Globus pallidus (tissue), 1 donor: ENCODE measurements at regions not wholly inside any gene's neighbourhood (a gene's known extent, or its start where the extent isn't known, plus 50 kb on each side); places are given as distances from the start of the nearest gene placed in this dataset.
"Not testable (repeated sequence)": the region's sequence is repeated elsewhere in the genome, so short reads cannot be mapped to it uniquely, and the experiment has no call there.

Source experiments
- DNase-seq: peaks from one replicate; pipeline ENCODE4 v3.0.0-alpha.2; 2015; ENCODE audit warnings: low spot score

DNA sequence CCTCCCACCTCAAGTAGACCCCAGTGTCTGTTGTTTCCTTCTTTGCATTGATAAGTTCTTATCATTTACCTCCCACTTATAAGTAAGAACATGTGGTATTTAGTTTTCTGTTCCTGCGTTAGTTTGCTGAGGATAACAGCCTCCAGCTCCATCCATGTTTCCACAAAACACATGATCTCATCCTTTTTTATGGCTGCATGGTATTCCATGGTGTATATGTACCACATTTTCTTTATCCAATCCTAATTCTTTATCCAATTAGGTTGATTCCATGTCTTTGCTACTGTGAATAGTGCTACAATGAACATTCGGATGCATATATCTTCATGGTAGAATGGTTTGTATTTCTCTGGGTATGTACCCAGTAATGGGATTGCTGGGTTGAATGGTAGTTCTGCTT, 102.5 kb upstream of the UGP2 start:
- not testable (repeated sequence) for DNase-seq

- DNase-seq = no peak
Measured at GRCh38 chr2:63740020-63740419, 101.7 kb upstream of the UGP2 start.

GRCh38 chr2:63740943-63741342, 100.8 kb upstream of the UGP2 start:
- no peak for DNase-seq

DNA sequence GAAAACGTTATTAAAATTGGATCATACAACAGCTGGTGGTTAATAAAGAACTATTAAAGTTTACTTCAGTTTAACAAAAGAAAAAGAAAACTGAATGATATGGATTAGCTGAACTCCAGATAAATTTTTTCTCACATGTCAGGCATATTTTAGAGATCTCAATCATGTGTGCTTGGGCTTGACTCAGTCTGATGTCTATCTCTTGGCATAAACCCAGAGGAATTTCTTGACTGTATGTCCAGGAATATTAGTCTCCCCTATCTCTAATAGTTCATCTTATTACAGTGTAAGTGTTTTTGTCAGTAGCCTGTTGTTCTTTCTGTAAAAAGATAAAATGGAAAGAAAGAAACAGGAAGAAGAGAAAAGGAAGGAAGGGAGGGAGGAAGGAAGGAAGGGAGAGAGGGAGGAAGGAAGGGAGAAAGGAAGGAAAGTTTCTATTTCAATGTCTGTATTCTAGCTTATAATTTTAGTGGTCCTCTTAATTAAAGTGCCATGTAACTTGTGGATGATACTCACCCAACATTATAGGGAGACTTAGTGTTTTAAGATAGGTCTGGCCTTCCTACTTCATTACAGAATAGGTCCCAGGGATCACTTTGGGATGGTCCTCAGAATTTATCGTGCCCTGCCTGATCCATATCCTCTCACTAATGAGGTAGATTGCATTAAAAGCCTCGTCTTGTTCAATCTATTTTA, 99.7 kb upstream of the UGP2 start:
- no peak for DNase-seq

DNA sequence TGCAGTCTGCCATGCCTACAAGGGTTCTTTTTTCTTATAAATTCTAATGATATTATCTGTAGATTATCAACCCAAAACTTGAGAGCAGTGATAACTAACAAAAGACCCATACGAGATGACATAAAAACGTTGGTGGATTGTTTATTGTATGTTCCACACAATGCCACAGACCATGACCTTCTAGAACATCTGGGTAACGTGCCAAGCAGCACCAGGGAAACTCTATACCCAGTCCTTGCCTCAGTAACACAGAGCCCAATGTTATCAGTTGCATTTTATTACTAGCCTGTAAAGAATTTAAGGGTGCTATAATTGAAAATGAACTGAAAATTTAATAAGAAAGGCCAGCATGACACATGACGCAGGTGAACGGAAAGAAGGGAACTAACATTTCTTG, 99.1 kb upstream of the UGP2 start:
- peak; percentile 14 for DNase-seq

DNA sequence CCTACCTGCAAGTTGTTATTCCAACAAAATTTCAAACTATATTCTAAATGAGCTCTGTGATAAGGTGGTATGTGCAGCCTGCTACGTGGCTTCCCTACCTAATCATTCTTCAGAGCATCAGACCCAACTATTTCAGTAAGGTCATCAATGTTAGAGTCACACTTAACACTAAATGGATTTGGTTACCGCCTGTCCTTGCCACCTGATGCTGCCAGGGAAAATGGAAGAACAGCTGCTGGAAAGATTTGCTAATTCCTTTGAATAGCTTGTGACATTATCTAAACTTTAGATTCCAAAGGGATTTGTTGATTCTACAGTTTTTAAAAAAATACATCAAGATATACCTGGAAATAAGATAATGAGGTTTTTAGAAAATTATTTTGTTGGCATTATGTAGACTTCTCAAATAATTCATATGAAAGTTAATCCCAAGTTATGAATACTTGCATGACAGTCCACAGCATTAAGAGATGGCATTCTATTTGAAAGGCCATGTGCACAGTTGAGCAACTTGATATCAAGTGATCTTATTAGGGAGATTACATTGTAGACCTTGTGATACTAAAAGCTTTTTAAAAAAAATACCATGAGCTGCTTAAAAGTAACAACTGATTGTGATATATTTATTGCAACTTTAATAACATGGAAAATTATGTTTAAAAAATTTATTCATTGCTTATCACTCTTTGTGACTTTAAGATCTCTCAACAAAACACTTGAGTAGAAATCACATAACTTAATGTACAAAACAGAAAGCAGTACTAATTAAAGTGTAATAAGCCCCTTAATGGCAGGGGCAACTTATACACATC, 98.3 kb upstream of the UGP2 start:
- DNase-seq = no peak

DNA sequence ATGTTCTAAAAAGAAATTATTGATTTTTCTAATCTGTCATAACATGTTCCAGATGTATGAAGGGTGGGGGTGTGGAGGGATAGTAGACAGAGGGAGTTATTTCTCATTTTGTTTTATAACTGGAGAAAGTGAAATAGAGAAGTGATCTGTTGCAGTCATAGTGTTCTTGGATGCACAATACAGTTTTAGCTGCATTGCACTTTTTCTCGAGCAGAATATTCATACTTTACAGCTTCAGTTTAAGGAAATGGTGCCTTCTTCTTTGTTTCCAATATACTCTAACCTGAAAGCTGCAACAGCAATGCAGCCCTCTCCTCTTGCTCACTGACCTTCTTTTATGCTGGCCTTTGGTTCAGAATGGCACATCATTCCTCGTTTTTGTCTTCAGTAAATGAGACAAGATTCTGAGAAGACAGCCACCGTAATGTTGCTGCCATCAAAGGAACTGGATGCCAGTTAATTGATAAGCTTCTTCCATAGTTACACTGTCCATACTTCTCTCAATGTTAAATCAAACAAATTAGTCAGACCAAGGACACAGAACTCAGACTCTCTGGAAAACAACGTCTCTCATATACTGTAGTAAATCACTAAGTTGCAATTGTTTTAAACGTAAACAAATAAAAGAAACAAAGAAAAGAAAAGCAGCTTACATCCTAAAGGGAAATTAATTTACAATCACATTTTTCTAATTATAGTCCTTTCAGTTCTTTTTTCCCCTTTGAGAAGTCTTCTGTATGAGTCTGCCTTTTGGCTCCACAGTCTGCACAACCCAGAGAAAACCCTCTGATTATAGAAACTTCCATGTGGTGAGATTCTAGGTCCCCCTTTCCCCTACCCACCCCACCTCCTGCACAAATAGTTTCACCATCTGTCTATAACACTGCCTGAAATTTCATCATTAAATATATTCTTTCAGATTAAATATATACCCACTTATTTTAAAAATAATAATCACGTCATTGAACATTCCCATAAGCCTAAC, 97.4 kb upstream of the UGP2 start:
- no peak for DNase-seq

DNA sequence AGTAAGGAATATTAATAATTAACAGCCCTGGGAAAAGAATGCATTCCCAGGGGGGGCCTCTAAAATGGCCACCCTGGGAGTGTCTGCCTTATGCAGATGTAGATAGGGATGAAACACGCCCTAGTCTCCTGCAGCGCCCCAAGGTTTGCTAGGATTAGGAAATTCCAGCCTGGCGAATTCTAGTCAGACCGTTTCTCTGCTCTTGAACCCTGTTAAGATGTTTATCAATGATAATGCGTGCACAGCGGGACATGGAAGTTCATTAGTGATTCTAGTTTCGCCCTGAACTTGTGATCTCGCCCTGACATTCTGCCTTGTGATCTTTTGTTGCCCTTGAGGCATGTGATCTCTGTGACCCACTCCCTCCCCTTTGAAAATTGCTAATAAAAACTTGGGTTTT, 95.1 kb upstream of the UGP2 start:
- DNase-seq = not testable (repeated sequence)

- DNase-seq = no peak
Measured at GRCh38 chr2:63751901-63752300, 89.8 kb upstream of the UGP2 start.

DNA sequence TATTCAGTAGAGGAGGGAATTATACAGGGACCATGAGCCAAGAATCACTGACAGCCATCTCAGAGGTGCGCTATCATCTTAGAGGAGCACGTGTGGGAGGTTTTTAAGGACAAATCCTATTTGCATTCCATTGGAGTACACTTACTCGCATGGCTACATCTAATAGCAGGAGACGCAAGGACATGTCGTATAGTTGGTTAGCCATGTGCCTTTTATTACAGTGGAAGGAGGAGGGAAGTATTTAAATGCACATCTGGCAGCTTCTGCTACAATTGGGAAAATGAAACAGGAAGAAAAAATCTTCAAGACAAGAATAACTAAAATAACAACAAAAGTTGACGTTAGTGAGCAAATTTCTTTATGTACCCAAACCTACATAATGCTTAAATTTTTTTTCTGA, 86.5 kb upstream of the UGP2 start:
- DNase-seq = no peak

DNA sequence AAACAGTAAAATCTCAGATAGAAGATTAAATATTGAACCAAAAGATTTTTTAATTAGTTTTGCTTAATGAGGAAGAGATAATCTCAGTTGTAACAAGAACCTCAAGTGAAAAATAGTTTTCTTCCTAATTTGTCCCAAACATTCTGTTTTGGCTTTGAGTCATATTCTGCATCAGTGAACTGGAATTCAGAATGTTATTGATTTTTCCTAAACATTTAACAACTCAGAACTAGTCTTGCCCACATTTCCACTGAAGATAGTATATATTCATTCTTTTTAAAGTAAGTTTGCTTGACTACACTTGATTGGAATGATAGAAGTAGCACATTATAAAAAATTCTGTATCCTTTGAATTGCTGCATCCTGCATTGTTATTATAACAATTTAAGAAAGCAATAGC, 85.7 kb upstream of the UGP2 start:
- DNase-seq = no peak

GRCh38 chr2:63763391-63763941, 78.2 kb upstream of the UGP2 start:
- no peak for DNase-seq

DNA sequence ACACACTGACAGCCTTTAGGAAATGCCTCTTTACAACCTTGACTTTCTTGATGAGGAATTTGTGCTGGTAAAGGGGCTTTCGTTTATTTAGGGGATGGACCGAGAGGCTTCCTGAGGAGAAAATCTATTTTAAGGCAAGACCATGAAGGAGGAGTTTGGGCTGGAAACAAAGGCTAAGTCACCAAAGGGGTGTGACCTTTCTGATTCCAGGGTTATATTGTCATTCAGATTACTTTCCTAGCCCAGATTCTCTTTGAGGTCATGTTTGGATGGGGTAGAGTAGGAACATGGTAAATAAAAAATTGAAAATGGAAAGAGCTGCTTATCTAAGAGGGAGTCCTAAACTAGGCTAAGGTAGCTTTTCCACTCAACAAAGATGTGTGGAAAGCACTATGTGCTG, 77.1 kb upstream of the UGP2 start:
- DNase-seq = no peak

- DNase-seq = no peak
Measured at GRCh38 chr2:63765117-63765516, 76.6 kb upstream of the UGP2 start.

- no peak for DNase-seq
Measured at GRCh38 chr2:63767307-63767706, 74.4 kb upstream of the UGP2 start.

DNA sequence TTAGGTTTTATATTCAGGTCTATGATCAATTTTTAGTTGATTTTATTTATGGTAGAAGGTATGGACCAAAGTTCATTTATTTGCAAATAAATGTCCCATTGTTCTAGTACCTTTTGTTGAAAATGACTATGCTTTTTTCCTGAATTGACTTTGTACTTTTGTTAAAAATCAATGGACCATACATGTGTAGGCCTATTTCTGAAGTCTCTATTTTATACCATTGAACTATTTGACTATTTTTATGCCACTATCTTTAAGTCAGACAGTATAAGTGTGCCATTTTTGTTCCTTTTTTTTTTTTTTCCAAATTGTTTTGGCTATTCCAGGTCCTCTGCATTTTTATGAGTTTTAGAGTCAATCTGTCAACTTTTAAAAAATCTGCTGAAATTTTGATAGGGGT, 73.6 kb upstream of the UGP2 start:
- DNase-seq = no peak

DNA sequence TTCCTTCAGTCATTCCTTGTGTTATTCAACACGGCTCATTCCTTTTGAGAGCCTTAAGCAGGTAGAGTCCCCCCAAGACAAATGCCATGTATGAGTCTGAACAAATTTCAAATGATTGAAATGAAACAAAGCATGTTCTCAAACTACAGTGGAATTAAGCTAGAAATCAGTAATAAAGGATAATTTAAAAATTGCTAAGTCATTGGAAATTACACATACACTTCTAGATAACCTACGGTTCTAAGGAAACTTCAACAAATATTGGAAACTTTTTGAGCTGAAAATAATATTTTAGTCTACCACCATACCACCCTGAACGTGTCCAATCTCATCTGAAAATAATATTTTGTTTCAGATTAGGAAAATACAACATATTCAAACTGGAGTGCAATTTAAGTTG, 71.8 kb upstream of the UGP2 start:
- no peak for DNase-seq

GRCh38 chr2:63772061-63772460, 69.6 kb upstream of the UGP2 start:
- DNase-seq = no peak

- DNase-seq = no peak
Measured at GRCh38 chr2:63775191-63775590, 66.5 kb upstream of the UGP2 start.

DNA sequence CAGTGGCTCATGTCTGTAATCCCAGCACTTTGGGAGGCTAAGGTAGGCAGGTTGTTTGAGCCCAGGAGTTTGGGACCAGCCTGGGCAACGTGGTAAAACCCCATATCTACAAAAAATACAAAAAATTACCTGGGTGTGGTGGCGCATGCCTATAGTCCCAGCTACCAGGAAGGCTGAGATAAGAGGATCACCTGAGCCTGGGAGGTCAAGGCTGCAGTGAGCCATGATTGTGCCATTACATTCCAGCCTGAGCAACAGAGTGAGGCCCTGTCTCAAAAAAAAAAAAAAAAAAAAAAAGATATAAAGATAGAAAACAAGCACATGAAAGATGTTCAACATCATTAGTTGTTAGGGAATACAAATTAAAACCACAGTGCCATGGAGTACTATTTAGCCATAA, 65.3 kb upstream of the UGP2 start:
- DNase-seq = no peak

- no peak for DNase-seq
Measured at GRCh38 chr2:63777816-63778215, 63.9 kb upstream of the UGP2 start.

DNA sequence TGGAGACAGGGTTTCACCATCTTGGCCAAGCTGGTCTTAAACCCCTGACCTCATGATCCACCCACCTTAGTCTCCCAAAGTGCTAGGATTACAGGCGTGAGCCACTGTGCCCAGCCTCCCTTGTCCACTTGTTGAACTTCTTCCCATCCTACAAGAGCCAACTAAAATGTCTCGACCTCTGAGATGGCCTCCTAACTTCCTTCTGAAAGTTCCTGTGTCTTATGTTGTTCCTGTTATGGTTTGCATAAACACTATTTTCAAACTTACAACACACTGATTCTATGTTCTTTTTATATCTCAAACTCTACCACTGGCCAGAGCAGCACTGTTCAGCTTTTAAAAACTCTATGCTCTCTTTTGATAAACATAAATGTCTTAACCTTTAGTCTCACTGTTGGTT, 63.3 kb upstream of the UGP2 start:
- DNase-seq = no peak
